NCI-H2196 treated with DMSO at 0.1 percent for 48 hours (cell line): ENCODE measurements at regions not wholly inside any gene's neighbourhood (a gene's known extent, or its start where the extent isn't known, plus 50 kb on each side); places are given as distances from the start of the nearest gene placed in this dataset.

Source experiments
- DNase-seq: peaks from one replicate; lab custom pipeline; 2025; ENCODE audit not compliant: unreplicated experiment; lab: John Stamatoyannopoulos, UW

GRCh38 chr10:118501637-118502440 is 93.6 kb downstream of the PRLHR start:
- no peak for DNase-seq

DNA sequence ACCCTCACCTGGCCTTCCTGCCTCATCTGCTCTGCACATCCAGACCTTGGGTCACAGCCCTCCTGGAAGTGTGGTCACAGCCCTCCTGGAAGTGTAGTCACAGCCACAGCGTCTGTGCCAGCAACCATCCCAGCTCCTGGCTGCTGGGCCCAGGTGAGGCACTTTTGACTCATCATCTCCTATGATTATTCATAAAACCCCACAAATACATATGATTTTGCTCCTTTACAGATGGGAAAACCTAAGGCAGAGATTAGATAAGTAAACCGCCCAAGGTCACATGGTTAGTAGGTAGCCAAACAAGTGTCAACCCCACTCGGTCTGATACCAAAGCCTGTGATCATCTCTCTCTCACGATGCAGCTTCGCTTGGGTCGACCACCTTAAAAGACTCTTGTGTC is 94.3 kb downstream of the PRLHR start:
- no peak for DNase-seq

DNA sequence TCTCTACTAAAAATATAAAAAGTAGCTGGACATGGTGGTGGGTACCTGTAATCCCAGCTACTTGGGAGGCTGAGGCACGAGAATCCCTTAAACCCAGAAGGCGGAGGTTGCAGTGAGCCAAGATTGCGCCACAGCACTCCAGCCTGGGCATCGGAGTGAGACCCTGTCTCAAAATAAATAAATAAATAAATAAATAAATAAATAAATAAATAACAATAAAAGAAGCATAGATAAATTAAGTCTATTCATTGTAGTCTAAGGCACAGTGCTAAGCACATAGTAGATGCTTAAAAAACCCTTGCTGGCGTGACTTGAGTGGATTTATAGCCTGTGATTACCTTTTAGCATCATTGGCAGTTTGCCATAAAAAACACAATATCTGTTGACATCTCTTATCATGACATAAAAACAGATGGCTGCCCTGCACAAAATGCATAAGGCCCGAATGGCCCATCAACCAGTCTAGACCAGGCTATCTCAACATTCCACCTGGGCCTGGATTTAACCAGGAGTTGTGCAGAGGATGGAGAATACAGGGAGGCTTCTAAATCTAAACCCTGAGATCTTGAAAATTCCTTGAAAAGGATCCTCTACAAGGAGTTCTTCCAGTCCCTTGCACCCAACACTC is 94.9 kb downstream of the PRLHR start:
- no peak for DNase-seq

DNA sequence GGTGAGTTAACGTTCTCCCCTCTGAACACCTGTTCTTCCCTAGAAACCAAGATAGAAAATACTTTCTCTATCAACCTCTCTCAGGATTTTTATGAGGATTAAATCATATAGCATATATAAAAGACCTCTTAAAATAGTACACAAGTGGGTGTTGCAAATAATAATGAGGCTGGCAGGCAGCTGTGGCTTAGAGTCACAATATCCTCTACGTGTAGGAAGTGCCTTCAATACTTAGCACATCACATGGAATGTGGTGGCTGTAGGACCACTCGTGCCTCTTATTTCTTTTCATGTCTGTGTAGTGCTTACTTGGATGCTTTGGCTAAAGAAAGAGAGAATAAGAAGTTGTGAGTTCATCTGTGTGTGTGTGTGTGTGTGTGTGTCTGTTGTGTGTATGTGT is 96.3 kb downstream of the PRLHR start:
- no peak for DNase-seq

GRCh38 chr10:118498623-118499022 is 96.8 kb downstream of the PRLHR start:
- DNase-seq = no peak

- no peak for DNase-seq
These were observed 98.2 kb downstream of the PRLHR start for GRCh38 chr10:118497227-118497626.

DNA sequence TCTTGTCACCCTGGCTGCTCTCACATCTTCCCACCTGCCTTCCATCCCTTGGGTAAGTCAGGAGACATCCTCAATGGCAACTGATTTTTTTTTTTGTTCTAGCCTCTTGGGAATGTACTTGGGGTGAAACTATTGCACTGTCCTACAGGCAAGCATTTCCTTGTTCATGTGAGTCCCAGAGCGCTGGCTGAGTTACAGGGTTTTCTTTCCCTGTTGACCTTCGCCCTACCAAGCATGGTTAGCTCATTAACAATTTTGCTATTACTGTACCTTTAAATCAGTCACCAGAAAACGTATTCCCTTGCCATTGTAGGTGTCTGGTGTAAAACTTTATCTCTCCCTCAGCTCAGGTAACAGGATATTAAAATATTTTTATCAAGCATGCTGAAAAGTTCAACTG is 98.9 kb downstream of the PRLHR start:
- no peak for DNase-seq

- DNase-seq = no peak
These were observed 99.9 kb downstream of the PRLHR start for GRCh38 chr10:118495499-118495898.

- DNase-seq = no peak
These were observed 104.4 kb downstream of the PRLHR start for GRCh38 chr10:118491055-118491454.

GRCh38 chr10:118488710-118489497 is 106.5 kb downstream of the PRLHR start:
- no peak for DNase-seq

GRCh38 chr10:118485641-118486040 is 109.8 kb downstream of the PRLHR start:
- no peak for DNase-seq

- no peak for DNase-seq
These were observed 111.1 kb downstream of the PRLHR start for GRCh38 chr10:118484152-118484871.

DNA sequence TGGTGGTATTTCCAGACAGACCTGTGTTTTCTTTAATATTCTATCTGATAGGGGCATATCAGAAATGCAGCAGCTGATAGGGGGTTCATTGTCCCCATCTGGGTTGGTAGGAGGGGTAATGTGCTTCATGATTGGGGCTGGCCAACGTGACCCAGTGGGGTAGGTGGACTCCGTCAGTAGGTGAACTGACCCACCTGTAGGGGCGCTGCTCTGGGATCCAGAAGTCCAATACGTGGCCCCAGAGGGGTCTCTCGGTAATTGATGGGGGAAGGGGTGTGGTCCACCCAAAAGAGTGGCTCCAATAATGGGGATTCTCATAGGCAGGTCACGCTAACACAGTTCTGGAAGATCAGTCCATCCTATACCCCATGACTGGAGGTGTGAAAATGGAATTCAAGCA is 112.0 kb downstream of the PRLHR start:
- no peak for DNase-seq

GRCh38 chr10:118482393-118483331 is 112.8 kb downstream of the PRLHR start:
- no peak for DNase-seq

DNA sequence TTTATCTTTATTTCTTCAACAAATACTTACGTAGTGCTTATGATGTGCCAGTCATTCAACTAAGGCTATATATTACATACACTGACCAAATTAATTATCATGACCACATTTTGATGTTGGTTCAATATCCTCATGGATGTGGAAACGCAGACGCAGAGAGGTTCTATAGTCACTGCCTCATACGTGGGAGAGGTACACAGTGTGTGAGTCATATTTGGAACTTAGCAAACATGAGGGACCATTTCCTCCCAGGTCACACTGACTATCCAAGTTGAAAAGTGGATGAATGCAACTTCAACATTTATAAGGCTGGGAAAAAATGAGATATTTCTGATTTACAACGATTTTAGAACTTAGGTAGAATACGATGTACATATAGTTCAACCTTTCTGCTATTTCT is 113.6 kb downstream of the PRLHR start:
- no peak for DNase-seq

DNA sequence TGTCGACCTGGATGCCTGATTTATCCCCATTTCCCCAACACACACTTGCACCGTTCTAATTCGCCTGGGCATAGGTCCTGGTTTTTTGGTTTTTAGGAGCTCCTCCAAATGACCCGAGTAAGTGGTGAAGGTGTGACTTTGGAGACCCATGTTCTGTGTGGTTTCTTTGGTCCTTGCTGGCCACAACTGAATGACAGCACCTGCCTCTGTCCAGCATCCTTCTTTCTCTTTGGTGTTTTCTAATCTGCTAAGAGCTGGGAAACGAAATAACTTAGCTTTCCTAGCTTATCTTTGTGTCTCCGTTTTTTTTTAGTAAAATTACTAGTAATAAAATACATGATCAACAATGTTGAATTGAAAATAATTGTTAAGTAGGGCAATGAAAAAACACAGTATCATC is 120.2 kb downstream of the PRLHR start:
- DNase-seq = no peak

DNA sequence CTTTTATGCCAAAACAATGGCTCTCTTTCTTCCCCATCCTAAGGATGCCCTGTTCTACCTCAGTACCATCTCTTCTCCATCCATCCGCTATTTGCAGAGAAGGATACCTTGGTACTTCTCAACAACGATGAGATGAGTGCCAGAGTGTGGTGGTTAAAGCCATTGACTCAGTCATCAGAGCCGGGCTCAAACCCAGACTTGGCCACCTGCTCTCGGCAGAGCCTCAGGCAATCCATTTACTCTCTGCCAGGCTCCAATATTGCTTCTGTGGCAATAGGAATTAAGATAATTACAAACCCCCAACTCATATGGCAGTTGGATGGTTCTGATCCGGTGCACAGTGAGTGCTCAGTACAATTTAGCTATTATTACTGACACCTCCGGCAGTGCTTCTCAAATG is 121.3 kb downstream of the PRLHR start:
- no peak for DNase-seq

DNA sequence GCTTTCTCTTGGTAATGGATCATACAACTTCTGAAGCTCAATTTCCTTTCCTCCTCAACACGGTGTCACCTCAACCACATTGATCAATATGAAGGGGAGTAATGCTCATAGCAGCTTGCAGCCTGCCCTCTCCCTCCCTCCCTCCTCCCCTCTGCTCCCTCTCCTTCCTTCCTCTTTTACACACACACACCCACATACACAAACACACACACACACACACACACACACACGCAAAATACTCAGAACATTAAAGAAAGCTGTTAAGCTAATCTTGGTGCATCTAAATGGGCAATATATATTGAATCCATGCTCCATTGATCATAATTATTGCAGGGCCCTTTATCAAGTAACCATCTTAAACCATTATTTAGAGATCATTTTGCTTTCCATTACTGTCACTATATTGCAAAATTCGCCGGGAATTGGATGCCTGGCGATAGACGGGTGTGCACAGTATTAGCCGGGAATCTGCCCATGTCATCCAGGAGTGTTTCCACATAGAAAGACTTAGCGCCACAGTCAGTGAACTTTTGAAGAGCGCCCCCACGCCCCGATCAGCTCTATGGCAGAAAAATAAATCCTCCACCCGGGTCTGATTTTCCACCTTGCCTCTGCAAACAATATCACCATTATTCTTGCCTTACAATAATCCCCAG is 122.0 kb downstream of the PRLHR start:
- DNase-seq = no peak

GRCh38 chr10:118472415-118473304 is 122.8 kb downstream of the PRLHR start:
- DNase-seq = no peak
